ENCODE measurements at regions not wholly inside any gene's neighbourhood (a gene's known extent, or its start where the extent isn't known, plus 50 kb on each side); places are given as distances from the start of the nearest gene placed in this dataset.
A peak's percentile ranks its signal among the peaks of the same experiment; 100 is the strongest.
"Not testable (repeated sequence)": the region's sequence is repeated elsewhere in the genome, so short reads cannot be mapped to it uniquely, and the experiment has no call there.

- DNase-seq (ENCODE audit: extremely low read depth in 1 of 2, low read depth in 1 of 2): no peak
Measured at GRCh38 chr10:21296575-21297355, 228.7 kb downstream of the SKIDA1 start.

DNA sequence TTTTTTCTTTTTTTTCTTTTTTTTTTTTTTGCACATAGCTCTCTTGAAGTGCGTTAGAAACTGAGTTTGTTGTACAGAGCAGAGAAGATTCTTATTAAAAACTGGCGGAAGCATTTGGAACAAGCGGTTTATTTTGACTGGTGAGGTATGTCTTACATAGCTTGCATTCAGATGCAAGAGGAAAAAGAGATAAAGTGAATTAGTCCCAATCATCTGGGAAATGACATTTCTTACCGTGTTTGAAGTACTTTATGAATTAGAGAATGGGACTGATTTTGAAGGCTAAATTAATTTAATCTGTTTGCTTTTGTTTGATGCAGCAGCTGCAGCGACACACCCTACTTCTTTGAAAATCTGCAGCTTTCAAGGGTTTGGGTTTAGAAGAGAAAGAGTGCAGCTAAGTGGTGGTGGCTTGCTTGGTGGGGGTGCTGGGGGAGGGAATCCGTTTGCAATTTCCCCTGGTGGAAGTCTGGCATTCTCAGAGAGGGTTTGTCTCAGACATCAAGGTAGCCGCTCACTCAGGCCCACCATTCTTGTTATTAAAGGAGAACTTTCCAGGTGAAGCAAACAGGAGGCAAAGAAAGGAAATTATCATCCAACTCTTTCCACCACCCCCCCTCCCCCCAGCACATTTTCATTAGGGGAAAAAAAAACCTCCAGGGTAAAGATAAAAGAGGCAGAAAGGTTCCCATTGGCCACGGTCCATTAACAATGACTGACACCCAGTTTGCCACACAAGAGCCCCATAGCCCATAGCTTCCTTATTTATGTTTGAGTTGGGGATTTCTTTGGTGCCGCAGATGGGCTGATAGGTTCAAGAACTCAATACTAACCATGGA, 231.7 kb downstream of the SKIDA1 start:
- no peak for DNase-seq (ENCODE audit: extremely low read depth in 1 of 2, low read depth in 1 of 2)

DNA sequence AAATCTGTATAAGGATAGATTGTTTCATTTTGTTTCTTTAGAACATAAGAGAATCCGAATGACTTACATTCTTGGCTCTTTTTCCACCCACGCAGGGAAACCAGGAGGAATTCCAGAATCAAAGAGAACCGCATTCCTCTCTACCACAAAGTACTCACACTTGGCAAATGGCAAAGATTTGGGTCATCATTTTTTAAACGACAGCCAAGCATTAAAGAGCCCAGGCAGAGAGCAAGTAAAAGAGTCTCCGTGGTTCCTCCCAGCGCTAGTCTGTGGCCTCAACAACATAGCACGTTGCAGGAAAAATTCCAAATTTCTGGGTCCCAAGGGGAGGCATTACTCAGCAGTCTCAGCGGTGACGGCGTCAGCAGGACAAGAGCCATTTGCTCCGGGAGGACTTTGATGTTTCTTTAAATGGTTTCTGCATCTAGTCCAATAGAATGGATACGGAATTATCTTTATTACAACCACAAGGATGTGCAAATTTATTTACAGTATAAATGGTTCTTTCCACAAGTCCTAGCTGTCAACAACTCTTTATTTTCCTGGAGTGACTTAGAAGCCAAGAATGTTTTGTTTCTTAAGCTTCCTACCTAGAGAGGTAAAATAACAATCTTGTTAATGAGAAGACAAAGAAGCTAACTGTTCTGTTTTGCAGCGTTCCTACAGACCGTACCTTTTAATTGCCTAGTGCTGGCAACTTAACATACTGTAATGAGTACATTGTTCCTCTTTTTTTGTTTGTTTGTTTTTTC, 232.5 kb downstream of the SKIDA1 start:
- no peak for DNase-seq (ENCODE audit: extremely low read depth in 1 of 2, low read depth in 1 of 2)

DNA sequence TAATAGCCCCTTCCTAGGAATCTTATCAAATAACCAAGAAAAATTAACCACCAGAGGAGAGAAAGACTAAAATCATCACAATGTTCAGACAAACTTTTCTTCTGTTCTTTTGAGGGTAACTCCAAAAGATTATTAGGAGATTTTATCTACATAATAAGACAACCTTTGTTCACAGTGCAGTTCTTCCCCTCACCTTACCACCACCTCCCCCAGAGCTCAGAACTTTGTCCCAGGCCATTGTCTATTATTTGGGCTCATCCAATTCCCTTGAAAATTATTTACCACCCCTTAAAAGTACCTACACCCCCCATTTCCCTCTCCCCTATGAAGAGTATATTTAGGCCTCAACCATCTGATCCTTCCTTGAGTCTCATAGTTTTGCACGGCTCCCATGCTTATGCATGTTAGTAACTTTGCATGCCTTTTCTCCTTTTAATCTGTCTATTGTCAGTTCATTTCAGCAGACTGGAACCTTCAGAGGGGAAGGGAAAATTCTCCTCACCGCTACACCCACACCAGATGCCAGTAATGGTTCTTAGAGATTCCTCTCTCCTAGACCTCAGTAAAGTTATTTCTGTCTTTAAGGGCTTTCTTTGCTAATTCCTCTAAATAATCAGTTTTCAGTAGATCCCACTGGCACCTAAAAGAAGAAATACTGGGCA, 234.9 kb downstream of the SKIDA1 start:
- no peak for DNase-seq (ENCODE audit: extremely low read depth in 1 of 2, low read depth in 1 of 2)

GRCh38 chr10:21289961-21290360, 235.5 kb downstream of the SKIDA1 start:
- DNase-seq (ENCODE audit: extremely low read depth in 1 of 2, low read depth in 1 of 2): no peak

DNA sequence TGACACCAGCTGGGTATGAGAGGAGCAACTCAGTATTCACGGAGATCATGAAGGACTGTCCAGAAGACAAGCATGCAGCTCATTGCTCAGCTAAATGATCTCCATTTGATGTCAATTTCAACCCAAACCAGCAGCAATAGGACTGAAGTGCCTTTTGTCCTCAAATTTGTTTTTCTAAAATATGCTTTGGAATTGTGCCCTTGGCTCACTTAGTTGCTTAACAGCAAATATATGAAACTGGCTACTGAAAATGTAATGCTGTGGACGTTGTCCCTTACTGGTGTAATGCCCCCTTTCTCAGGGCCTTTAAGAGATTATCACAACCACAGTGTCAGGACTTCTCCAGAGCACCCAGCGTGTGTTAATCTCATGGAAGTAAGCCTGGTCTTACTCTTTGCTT, 236.2 kb downstream of the SKIDA1 start:
- no peak for DNase-seq (ENCODE audit: extremely low read depth in 1 of 2, low read depth in 1 of 2)

DNA sequence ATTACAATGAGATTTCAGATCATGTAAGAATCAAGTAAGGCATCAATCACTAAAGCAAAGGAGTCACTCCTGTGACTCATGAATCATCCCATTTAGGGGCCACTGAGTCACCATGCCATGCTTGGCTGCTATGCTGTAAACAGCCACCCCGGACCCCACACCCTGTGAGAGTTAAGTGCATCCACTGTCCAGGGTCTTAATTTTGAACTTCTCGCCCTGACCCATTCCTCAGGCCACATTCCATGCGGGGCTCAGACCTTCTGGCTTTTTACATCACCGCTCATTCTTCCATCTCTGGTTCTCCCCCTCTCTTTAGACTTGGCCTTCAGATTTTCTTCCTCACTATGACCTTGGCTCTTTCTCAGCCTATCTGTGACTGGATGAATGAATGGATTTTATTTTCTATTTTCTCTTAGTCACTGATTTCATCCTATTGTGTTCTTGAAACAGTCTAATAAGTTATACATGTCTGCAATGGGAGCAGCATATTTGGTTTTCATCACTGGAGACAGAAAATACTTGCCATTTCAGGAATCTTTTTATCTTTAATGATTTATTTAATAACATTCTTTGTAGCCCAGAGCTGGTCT, 239.6 kb downstream of the SKIDA1 start:
- DNase-seq (ENCODE audit: extremely low read depth in 1 of 2, low read depth in 1 of 2): no peak

DNA sequence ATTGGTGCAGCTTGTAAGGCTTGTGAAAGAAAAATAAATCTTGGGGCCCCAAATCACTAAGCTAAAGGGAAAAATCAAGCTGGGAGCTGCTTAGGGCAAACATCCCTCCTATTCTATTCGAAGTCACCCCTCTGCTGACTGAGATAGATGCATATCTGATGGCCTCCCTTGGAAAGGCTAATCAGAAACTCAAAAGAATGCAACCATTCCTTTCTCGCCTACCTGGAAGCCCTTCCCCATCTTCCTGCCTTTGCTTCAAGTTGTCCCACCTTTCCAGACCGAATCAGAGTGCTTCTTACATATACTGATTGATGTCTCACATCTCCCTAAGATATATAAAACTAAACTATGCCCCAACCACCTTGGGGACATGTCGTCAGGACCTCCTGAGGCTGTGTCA, 240.3 kb downstream of the SKIDA1 start:
- DNase-seq (ENCODE audit: extremely low read depth in 1 of 2, low read depth in 1 of 2): no peak

- DNase-seq (ENCODE audit: extremely low read depth in 1 of 2, low read depth in 1 of 2): no peak
Measured at GRCh38 chr10:21284301-21284700, 241.2 kb downstream of the SKIDA1 start.

DNA sequence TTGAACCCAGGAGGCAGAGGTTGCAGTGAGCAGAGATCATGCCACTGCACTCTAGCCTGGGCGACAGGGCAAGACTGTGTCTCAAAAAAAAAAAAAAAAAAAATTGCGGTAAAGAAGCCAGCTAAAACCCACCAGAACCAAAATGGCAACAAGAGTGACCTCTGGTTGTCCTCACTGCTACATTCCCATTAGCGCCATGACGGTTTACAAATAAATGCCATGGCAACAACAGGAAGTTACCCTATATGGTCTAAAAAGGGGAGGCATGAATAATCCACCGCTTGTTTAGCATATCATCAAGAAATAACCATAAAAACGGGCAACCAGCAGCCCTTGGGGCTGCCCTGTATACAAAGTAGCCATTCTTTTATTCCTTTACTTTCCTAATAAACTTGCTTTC, 242.4 kb downstream of the SKIDA1 start:
- not testable (repeated sequence) for DNase-seq (ENCODE audit: extremely low read depth in 1 of 2, low read depth in 1 of 2)

DNA sequence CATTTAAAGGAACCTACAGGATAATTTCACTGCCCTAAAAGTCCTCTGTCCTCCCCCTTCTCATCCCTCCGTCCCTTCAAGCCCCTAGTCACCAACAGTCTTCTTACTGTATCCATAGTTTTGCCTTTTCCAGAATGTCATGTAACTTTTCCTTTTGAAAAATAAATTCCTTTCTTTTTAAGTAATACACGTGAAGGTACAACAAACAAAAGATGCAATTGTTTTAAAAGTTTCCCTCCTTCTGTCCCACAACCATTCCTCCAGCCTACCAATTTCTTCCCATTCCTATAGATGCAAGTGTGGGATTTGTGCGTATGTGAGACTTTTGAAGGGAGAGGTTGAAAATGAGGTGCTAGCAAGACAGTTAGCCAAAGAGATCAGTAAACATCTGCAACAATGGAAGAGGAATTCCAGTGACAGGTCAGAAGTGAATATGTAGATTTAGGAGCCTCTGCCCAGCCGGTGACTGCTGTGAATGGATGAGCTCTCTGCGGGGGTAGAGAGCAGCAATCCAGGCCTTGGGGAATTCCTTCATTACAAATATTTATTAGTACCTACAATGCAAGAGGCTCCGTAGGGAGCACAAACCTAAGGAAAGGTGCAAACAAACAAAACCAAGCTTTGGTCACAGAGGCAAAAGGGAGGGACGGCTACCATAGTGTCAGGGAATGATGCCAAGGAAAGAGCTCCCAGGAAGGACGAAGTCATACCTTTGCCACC, 243.6 kb downstream of the SKIDA1 start:
- no peak for DNase-seq (ENCODE audit: extremely low read depth in 1 of 2, low read depth in 1 of 2)

GRCh38 chr10:21280971-21281572, 244.4 kb downstream of the SKIDA1 start:
- DNase-seq (ENCODE audit: extremely low read depth in 1 of 2, low read depth in 1 of 2): no peak

DNA sequence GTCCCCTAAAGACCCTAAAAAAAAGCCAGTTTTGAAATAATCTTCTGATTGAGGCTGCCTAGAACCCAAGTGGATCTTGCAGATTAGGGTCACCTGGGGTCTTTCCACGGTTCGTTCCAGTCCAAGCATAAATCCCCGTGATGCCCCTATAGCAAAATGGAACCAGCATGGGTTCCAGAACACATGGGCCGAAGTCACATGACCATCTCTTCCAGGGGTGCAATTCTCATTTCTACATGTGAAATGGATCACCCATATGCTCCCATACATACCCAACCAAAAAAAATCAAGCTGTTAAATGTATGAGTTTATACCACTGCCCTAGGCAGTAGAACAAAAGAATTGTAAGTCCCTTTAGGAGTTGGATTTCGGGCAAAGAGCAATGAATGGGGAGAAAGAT, 245.4 kb downstream of the SKIDA1 start:
- DNase-seq (ENCODE audit: extremely low read depth in 1 of 2, low read depth in 1 of 2): no peak

- no peak for DNase-seq (ENCODE audit: extremely low read depth in 1 of 2, low read depth in 1 of 2)
Measured at GRCh38 chr10:21279217-21279575, 246.3 kb downstream of the SKIDA1 start.

- peak; percentile 25 to 70 for DNase-seq (ENCODE audit: extremely low read depth in 1 of 2, low read depth in 1 of 2)
Measured at GRCh38 chr10:21278491-21279216, 246.8 kb downstream of the SKIDA1 start.

DNA sequence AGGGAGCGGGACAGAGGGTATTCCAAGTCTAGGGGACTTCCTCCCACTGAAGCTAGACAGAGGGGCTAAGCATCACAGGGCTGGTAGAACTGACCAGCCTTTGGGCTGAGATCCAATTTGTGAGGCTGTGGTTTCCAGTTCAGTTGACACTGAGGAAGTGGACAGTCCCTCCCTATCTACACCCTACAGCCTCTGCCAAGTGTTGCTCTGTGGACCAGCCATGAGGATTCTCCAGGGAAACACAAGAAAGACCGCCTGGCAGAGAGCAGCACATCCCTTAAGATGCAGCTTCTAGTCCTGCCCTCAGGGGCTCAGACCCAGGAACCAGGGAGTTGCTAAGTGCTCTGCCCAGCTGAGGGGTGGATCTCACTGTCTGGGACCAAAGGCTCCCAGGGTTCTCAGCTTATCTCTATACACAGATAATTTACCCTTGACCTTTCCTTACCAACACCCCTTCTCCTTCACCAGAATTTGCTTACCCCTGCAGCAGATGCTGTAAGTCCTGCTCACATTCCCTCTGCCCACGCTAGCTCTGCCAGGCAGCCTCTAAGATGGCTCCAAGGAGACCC, 252.0 kb downstream of the SKIDA1 start:
- DNase-seq (ENCODE audit: extremely low read depth in 1 of 2, low read depth in 1 of 2): no peak

- DNase-seq (ENCODE audit: extremely low read depth in 1 of 2, low read depth in 1 of 2): no peak
Measured at GRCh38 chr10:21272643-21273399, 252.7 kb downstream of the SKIDA1 start.

DNA sequence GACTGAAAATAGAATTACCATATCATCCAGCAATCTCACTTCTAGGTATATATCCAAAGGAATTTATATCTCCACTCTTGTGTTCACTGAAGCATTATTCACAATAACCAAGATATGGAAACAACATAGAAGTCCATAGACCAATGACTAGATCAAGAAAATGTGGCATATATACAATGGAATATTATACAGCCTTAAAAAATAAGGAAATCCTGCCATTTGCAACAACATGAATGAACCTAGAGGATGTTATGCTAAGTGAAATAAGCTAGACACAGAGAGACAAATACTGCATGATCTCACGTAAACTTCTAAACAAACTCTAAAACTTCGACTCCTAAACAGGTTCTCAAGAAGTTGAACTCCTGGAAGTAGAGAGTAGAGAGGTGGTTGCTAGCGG, 254.5 kb downstream of the SKIDA1 start:
- no peak for DNase-seq (ENCODE audit: extremely low read depth in 1 of 2, low read depth in 1 of 2)

Measured in stimulated activated CD8-positive, alpha-beta memory T cell treated with anti-CD3 and anti-CD28 coated beads, Interleukin-7, amount 100 ng/mL, for 48 hours (primary cell).